Nephron progenitor cell (in vitro differentiated cells): ENCODE measurements at regions not wholly inside any gene's neighbourhood (a gene's known extent, or its start where the extent isn't known, plus 50 kb on each side); places are given as distances from the start of the nearest gene placed in this dataset.

ENCODE experiments used
- DNase-seq: peaks from one replicate; pipeline ENCODE4 v3.0.0; 2021
- H3K27ac Mint-ChIP-seq: 2 replicates; pipeline ENCODE4 v1.8.0; 2021; ENCODE audit warnings: mild to moderate bottlenecking, moderate library complexity, mixed read lengths
- H3K27me3 Mint-ChIP-seq: 2 replicates; pipeline ENCODE4 v1.8.0; 2021; ENCODE audit warnings: mild to moderate bottlenecking, low read depth, mixed read lengths; ENCODE audit not compliant: poor library complexity
- H3K36me3 Mint-ChIP-seq: 2 replicates; pipeline ENCODE4 v1.8.0; 2021; ENCODE audit warnings: low read depth, mixed read lengths
- H3K4me1 Mint-ChIP-seq: 2 replicates; pipeline ENCODE4 v1.8.0; 2021; ENCODE audit warnings: mixed read lengths
- H3K4me3 Mint-ChIP-seq: 2 replicates; pipeline ENCODE4 v1.8.0; 2021; ENCODE audit warnings: mild to moderate bottlenecking, moderate library complexity, mixed read lengths
- H3K9me3 Mint-ChIP-seq: 2 replicates; pipeline ENCODE4 v1.8.0; 2021; ENCODE audit warnings: mild to moderate bottlenecking, moderate library complexity, mixed read lengths
- TF ChIP-seq, protein P1 (sequence below): fragments of 200-600 bp; sonication (generic); IDR thresholded peaks from 2 replicates; pipeline ENCODE4 v1.5.0; 2021; ENCODE audit warnings: antibody characterized with exemption

DNA sequence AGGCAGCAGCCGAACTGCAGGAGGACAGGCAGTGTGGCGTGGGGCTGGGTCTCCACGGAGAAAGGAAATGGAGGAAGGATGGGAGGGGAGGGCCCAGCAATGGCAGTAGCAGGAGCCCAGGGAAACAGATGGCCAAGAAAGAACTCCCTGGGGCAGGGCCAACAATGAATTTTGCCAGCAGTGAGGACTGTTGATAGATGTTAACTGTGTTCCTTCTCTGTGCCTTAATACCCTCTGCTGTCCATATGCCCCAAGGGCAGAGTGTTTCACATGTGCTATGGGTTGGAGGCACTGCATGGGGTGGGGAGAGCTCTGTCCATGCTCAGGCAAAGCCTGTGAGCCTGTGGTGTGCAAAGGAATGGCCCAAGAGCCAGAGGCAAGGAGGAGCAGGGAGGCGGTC is 70.8 kb upstream of the POMGNT2 start:
- H3K9me3 Mint-ChIP-seq: peaks cover 15% of the 10 kb centered on the region
- peaks cover 10% of the 10 kb centered on the region for H3K27me3 Mint-ChIP-seq
- DNase-seq: no peak
- TF ChIP-seq, protein P1, sequence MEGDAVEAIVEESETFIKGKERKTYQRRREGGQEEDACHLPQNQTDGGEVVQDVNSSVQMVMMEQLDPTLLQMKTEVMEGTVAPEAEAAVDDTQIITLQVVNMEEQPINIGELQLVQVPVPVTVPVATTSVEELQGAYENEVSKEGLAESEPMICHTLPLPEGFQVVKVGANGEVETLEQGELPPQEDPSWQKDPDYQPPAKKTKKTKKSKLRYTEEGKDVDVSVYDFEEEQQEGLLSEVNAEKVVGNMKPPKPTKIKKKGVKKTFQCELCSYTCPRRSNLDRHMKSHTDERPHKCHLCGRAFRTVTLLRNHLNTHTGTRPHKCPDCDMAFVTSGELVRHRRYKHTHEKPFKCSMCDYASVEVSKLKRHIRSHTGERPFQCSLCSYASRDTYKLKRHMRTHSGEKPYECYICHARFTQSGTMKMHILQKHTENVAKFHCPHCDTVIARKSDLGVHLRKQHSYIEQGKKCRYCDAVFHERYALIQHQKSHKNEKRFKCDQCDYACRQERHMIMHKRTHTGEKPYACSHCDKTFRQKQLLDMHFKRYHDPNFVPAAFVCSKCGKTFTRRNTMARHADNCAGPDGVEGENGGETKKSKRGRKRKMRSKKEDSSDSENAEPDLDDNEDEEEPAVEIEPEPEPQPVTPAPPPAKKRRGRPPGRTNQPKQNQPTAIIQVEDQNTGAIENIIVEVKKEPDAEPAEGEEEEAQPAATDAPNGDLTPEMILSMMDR: no peak
- H3K4me3 Mint-ChIP-seq: no peak overlapping the region
- peaks cover 24% of the 10 kb centered on the region for H3K4me1 Mint-ChIP-seq
- H3K27ac Mint-ChIP-seq: peak overlapping the region; percentile 56
- H3K36me3 Mint-ChIP-seq: no peaks in the 10 kb centered on the region

DNA sequence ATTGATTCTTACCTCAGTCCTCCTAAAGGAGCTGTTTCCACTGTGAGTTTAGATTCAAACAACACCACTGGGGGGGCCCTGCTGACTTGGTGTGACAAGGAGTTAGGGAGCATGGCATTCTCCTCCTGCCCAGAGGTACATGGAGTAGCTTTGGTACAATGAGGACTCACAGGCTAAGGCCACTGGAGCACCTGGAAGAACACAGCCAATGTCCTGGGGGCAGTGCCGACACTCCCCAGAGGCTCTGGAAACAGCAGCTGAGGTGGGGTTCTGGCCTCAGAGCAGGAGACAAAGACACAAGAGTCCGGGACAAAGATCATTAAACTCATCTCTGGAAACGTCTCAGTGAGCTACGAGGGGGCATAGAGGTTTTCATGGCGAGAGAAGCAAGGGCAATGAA is 69.7 kb upstream of the POMGNT2 start:
- Mint-ChIP-seq H3K36me3 (no peaks in the 10 kb centered on the region), H3K27ac (no peak overlapping the region), H3K9me3 (peaks cover 15% of the 10 kb centered on the region), H3K27me3 (peaks cover 10% of the 10 kb centered on the region), H3K4me1 (peaks cover 16% of the 10 kb centered on the region), H3K4me3 (no peak overlapping the region)
- TF ChIP-seq, protein P1: no peak
- no peak for DNase-seq

DNA sequence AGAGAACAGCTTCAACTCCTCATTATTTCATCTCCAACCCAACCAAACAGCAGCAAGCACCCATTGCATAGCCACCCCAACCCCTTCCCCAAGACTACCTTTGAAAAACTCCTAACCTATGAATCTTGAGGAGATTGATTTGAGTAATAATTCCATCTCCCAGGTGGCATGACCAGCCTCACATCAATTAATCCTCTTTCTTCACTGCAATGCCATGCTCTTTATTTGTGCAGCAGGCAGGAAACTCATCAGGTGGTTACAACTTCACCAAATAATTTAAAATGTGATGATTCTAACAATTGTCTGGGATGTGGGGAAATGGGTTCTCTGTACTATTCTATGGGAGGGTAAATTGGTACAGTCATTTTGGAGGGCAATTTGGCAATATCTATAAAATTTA is 68.1 kb upstream of the POMGNT2 start:
- TF ChIP-seq, protein P1: no peak
- Mint-ChIP-seq H3K36me3 (no peaks in the 10 kb centered on the region), H3K9me3 (peaks cover 15% of the 10 kb centered on the region)

DNA sequence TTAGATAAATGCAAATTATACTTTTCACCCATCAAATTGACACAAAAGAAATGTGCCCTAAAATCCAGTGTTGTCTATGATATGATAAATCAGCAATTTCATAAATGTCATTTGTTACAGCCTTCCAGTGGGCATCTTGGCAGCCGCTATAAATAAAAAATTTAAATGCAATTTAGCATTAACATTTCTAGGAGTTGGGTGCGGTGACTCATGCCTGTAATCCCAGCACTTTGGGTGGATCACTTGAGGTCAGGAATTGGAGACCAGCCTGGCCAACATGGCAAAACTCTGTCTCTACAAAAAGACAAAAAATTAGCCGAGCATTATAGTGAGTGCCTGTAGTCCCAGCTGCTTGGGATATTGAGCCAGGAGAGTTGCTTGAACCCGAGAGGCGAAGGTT is 65.9 kb upstream of the POMGNT2 start:
- no peak overlapping the region for H3K4me3 Mint-ChIP-seq
- peaks cover 4% of the 10 kb centered on the region for H3K36me3 Mint-ChIP-seq
- DNase-seq: no peak
- TF ChIP-seq, protein P1: no peak
- peaks cover 24% of the 10 kb centered on the region for H3K9me3 Mint-ChIP-seq
- peaks cover 5% of the 10 kb centered on the region for H3K27me3 Mint-ChIP-seq
- H3K27ac Mint-ChIP-seq: no peak overlapping the region
- no peaks in the 10 kb centered on the region for H3K4me1 Mint-ChIP-seq

More for the DNA sequence above, 68.1 kb upstream of the POMGNT2 start:
- DNase-seq: no peak
- Mint-ChIP-seq H3K27ac (no peak overlapping the region), H3K4me1 (no peaks in the 10 kb centered on the region), H3K4me3 (no peak overlapping the region), H3K27me3 (peaks cover 5% of the 10 kb centered on the region)

DNA sequence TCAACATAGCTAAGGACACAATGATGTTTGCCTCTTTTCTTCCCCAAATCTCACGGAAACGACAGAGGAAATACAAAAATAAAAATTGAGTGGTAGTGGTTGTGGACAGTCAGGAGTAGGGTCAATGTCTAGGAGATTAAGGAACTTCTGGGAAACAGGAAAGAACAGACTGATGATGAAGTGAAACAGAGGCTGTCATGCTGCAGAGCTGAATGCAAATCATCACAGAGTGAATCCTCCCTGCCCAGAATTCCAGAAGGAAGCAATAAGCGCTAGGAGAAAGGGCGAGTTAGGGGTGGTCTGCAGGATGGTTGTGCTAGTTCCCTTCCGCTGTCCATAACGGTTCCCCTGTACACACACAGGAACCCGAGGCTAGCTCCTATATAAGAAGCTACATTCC is 64.7 kb upstream of the POMGNT2 start:
- TF ChIP-seq, protein P1: no peak
- Mint-ChIP-seq H3K4me3 (no peak overlapping the region), H3K27ac (no peak overlapping the region)

DNA sequence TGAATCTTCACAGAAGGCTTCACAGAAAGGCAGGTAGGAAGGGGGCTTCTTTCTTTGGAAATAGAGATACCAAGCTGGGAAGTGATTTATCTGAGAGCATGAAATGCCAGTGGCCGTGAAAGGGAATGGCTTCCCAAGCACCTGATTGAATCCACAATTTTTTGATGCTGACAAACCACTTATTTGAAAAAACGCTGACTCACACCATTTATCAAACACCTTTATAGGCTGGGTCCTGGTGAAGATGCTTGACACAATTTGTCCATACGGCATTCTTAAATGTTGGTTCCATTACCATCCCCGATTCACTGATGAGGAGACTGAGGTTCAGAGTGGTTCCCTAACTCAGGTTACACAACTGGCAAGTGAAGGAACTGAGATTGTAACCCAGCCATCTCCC is 64.1 kb upstream of the POMGNT2 start:
- Mint-ChIP-seq H3K4me1 (no peaks in the 10 kb centered on the region), H3K27me3 (peaks cover 3% of the 10 kb centered on the region), H3K36me3 (peaks cover 4% of the 10 kb centered on the region), H3K9me3 (peaks cover 40% of the 10 kb centered on the region), H3K27ac (no peak overlapping the region), H3K4me3 (no peak overlapping the region)
- no peak for DNase-seq
- TF ChIP-seq, protein P1: no peak

More for the DNA sequence above, 64.7 kb upstream of the POMGNT2 start:
- Mint-ChIP-seq H3K27me3 (peaks cover 4% of the 10 kb centered on the region), H3K36me3 (peaks cover 4% of the 10 kb centered on the region), H3K4me1 (no peaks in the 10 kb centered on the region), H3K9me3 (peaks cover 36% of the 10 kb centered on the region)
- DNase-seq: no peak
